A549 (cell line): ENCODE measurements at regions not wholly inside any gene's neighbourhood (a gene's known extent, or its start where the extent isn't known, plus 50 kb on each side); places are given as distances from the start of the nearest gene placed in this dataset.

Experiments
- ATAC-seq, 2 experiments: fragments of 200-7000 bp in 1 of 2; fragments of >200 bp in 1 of 2; cut with Nextera tagmentation in 1 of 2; cut with Tn5 transposase in 1 of 2; 3 replicates each; pipeline versions ENCODE4 v1.8.0 to v1.9.1; 2018 to 2020; ENCODE audit warnings: mild to moderate bottlenecking in 1 of 2, moderate library complexity in 1 of 2
- CTCF ChIA-PET: fragments of 300-600 bp; sonication (Branson Sonifier 250); formaldehyde crosslinking; extraction: SDS; loops from one replicate; lab custom pipeline; 2021; ENCODE audit warnings: antibody characterized with exemption, inconsistent platforms; lab: Yijun Ruan, JAX
- POLR2A ChIA-PET: fragments of 350-600 bp; formaldehyde crosslinking; extraction: SDS; loops from one replicate; lab custom pipeline; 2021; ENCODE audit warnings: antibody characterized with exemption, inconsistent platforms; lab: Yijun Ruan, JAX
- DNase-seq, 2 experiments: peaks; one replicate each; pipeline versions ENCODE4 v3.0.0 to v3.0.0-alpha.2; 2011 to 2016; ENCODE audit warnings: low read depth in 1 of 2, low spot score in 1 of 2
- FAIRE-seq: peaks from 2 replicates; lab custom pipeline; 2011; peaks lifted over from hg19 to GRCh38; lab: Jason Lieb, UNC
- H3K27ac ChIP-seq, 2 experiments: fragments of >200 bp; sonication (Bioruptor Twin); formaldehyde crosslinking; 3 replicates each; pipeline ENCODE4 v1.5.1; 2016 to 2017
- H3K4me1 ChIP-seq: fragments of >200 bp; sonication (Bioruptor Twin); formaldehyde crosslinking; 3 replicates; pipeline ENCODE4 v1.6.1; 2016
- H3K4me2 ChIP-seq: fragments of >200 bp; sonication (Bioruptor Twin); formaldehyde crosslinking; 3 replicates; pipeline ENCODE4 v1.6.1; 2016
- H3K4me3 ChIP-seq: fragments of >200 bp; sonication (Bioruptor Twin); formaldehyde crosslinking; 3 replicates; pipeline ENCODE4 v1.5.1; 2016
- H3K9me3 ChIP-seq: fragments of >200 bp; sonication (Bioruptor Twin); formaldehyde crosslinking; 3 replicates; pipeline ENCODE4 v1.6.1; 2016
- ATOH8 ChIP-seq: fragments of 250-450 bp; sonication (Bioruptor Pico); IDR thresholded peaks from 2 replicates; pipeline ENCODE4 v1.5.0; 2020; ENCODE audit warnings: low read depth, mild to moderate bottlenecking, moderate library complexity
- CHD2 ChIP-seq: fragments of 150-350 bp; IDR thresholded peaks from 2 replicates; pipeline ENCODE4 v1.6.1; 2014; ENCODE audit warnings: low read length; ENCODE audit not compliant: partially characterized antibody
- CHD4 ChIP-seq: fragments of 200-600 bp; sonication (generic); IDR thresholded peaks from 2 replicates; pipeline ENCODE4 v1.6.1; 2016; ENCODE audit warnings: antibody characterized with exemption, mild to moderate bottlenecking, borderline replicate concordance
- ELK1 ChIP-seq: fragments of 150-350 bp; IDR thresholded peaks from 2 replicates; pipeline ENCODE4 v1.6.1; 2014; ENCODE audit warnings: low read depth, mild to moderate bottlenecking, low read length
- EP300 ChIP-seq, 2 experiments: fragments of >200 bp; sonication (Bioruptor Twin); formaldehyde crosslinking; IDR thresholded peaks; 2 replicates in 1 of 2; 3 replicates in 1 of 2; pipeline ENCODE4 v1.6.1; 2016 to 2017
- GATA3 ChIP-seq: IDR thresholded peaks from 2 replicates; pipeline ENCODE4 v1.6.1; 2012; ENCODE audit warnings: borderline replicate concordance
- HOXA7 ChIP-seq: fragments of 250-450 bp; sonication (Bioruptor Pico); IDR thresholded peaks from 2 replicates; pipeline ENCODE4 v1.5.0; 2020; ENCODE audit warnings: mild to moderate bottlenecking, moderate library complexity
- KDM1A ChIP-seq: fragments of 200-600 bp; sonication (generic); IDR thresholded peaks from 2 replicates; pipeline ENCODE4 v1.6.1; 2016; ENCODE audit warnings: low read depth, mild to moderate bottlenecking
- MYC ChIP-seq: IDR thresholded peaks from 2 replicates; pipeline ENCODE4 v1.6.1; 2012; ENCODE audit warnings: mild to moderate bottlenecking, inconsistent platforms, low read length, improper control_type of control experiment, borderline replicate concordance
- NPAS2 ChIP-seq: fragments of 250-450 bp; sonication (Bioruptor Pico); IDR thresholded peaks from 2 replicates; pipeline ENCODE4 v1.8.0; 2022; ENCODE audit warnings: mild to moderate bottlenecking, moderate library complexity, borderline replicate concordance
- PHF8 ChIP-seq: fragments of 200-600 bp; sonication (generic); IDR thresholded peaks from 2 replicates; pipeline ENCODE4 v1.6.1; 2016; ENCODE audit warnings: low read depth, mild to moderate bottlenecking, antibody characterized with exemption, moderate library complexity, borderline replicate concordance
- RAD21 ChIP-seq, 2 experiments: fragments of >200 bp in 1 of 2; sonication (Bioruptor Twin) in 1 of 2; formaldehyde crosslinking in 1 of 2; IDR thresholded peaks in 1 of 2; conservative IDR thresholded peaks in 1 of 2; 2 replicates in 1 of 2; 3 replicates in 1 of 2; pipeline ENCODE4 v1.6.1; 2012 to 2018; ENCODE audit warnings: inconsistent platforms in 1 of 2
- REST ChIP-seq: fragments of 200-600 bp; sonication (generic); IDR thresholded peaks from 2 replicates; pipeline ENCODE4 v1.6.1; 2016; ENCODE audit warnings: antibody characterized with exemption, mild to moderate bottlenecking, moderate library complexity
- SREBF2 ChIP-seq: fragments of 450-650 bp; IDR thresholded peaks from 2 replicates; pipeline ENCODE4 v1.6.1; 2014; ENCODE audit warnings: mild to moderate bottlenecking, moderate library complexity
- TFCP2L1 ChIP-seq: fragments of 250-450 bp; sonication (Bioruptor Pico); IDR thresholded peaks from 2 replicates; pipeline ENCODE4 v1.5.0; 2021; ENCODE audit warnings: mild to moderate bottlenecking
- ZC3H11A ChIP-seq: fragments of 450-650 bp; IDR thresholded peaks from 2 replicates; pipeline ENCODE4 v1.6.1; 2014; ENCODE audit warnings: antibody characterized with exemption, mild to moderate bottlenecking
- whole genome bisulfite sequencing: methylation state at CpG from one replicate; pipeline ENCODE4 v1.1.6; 2017; ENCODE audit errors: missing lambda C conversion rate; 5-methylcytosine and 5-hydroxymethylcytosine counted together

DNA sequence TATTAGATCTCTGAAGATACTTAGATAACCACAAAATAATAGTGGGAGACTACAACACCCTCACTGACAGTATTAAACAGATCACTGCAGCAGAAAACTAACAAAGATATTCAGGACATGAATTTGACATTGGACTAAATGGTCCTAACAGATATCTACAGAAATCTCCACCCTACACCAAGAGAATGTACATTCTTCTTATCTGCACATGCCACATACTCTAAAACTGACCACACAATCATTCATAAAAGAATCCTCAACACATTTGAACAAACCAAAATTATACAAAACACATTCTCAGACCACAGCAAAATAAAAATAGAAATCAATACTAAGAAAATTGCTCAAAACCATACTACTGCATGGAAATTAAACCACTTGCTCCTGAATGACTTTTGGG lies 116.3 kb downstream of the DTWD1 start:
- ChIA-PET CTCF (no interaction called here), POLR2A (no interaction called here)
- ATAC-seq, result no peak
- no peak for TF ChIP-seq KDM1A
- no peak for TF ChIP-seq ZC3H11A
- TF ChIP-seq CHD4, result no peak
- TF ChIP-seq RAD21 (conservative IDR thresholded peaks at IDR 0.05 in 1 of 2, IDR thresholded peaks at IDR 0.05 in 1 of 2), result no peak
- no peak for FAIRE-seq
- no peak for DNase-seq
- Histone ChIP-seq H3K4me1 (no peaks in the 10 kb centered on the region), H3K27ac (no peak overlapping the region), H3K9me3 (no peaks in the 10 kb centered on the region), H3K4me2 (no peak overlapping the region), H3K4me3 (no peak overlapping the region)

- TF ChIP-seq EP300 (IDR thresholded peaks at IDR 0.05) (no peak), GATA3 (no peak), PHF8 (no peak), HOXA7 (CRISPR knock-in tag) (no peak), ATOH8 (no peak)
- no peak for FAIRE-seq
- POLR2A ChIA-PET, result no interaction called here
These were observed 120.9 kb downstream of the DTWD1 start for GRCh38 chr15:49741712-49742111.

DNA sequence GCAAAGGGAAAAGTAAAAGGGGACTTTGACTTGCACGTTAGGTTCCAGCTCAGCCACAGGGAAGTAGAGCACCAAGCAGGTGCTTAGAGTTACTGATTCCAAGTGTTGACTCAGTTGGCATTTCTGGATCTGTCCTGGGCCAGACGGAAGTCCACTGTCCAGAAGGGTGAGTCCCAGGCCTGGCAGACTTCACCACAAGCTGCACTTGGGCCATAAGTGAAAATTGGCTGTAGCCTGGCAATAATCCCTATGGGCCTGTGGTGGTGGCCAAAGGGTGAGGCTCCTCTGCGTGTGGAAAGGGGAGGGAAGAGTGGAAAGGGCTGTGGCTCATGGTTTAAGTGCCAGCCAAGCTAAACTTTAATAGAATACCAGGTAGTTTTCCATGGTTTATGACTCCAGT lies 121.5 kb downstream of the DTWD1 start:
- H3K9me3 ChIP-seq, result no peaks in the 10 kb centered on the region
- H3K4me1 ChIP-seq, result no peaks in the 10 kb centered on the region
- FAIRE-seq (no peak), ATAC-seq (no peak), DNase-seq (no peak)
- H3K27ac ChIP-seq, result no peak overlapping the region
- H3K4me3 ChIP-seq, result no peak overlapping the region
- H3K4me2 ChIP-seq, result no peak overlapping the region
- WGBS, result 17% methylated on average over 2 of the region's 3 CpGs
- POLR2A ChIA-PET, result no interaction called here
- TF ChIP-seq CHD2 (no peak), TFCP2L1 (CRISPR knock-in tag) (no peak), EP300 (IDR thresholded peaks at IDR 0.05) (no peak), SREBF2 (no peak), CHD4 (no peak), REST (no peak), KDM1A (no peak)
- TF ChIP-seq, all 56 proteins: peak for 0
- CTCF ChIA-PET, result no interaction called here

More at GRCh38 chr15:49741712-49742111, 120.9 kb downstream of the DTWD1 start:
- Histone ChIP-seq H3K4me1 (no peaks in the 10 kb centered on the region), H3K9me3 (no peaks in the 10 kb centered on the region), H3K4me2 (no peak overlapping the region), H3K27ac (no peak overlapping the region), H3K4me3 (no peak overlapping the region)
- DNase-seq (no peak), ATAC-seq (no peak)
- CTCF ChIA-PET, result no interaction called here

DNA sequence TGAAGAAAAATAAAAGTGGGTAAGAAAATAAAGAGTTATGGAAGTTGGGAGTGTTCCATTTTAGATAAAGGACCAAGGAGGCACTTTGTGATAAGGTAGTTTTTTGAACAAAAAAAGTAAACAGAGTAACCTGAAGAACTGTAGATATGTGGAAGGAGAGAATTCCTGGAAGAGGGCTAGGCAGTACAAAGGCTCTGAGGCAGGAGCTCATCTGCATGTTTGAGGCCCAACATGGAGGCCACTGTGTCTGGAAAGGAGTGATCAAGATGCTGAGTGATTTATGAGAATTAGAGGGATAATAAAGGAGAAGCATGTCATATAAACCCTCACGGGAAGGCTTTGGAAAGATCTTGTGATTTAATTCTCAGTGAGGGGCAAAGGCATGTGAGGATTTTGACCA lies 126.5 kb downstream of the DTWD1 start:
- CTCF ChIA-PET, result no interaction called here
- FAIRE-seq (no peak), DNase-seq (no peak), ATAC-seq (no peak)
- Histone ChIP-seq H3K4me3 (no peak overlapping the region), H3K4me1 (no peaks in the 10 kb centered on the region), H3K27ac (no peak overlapping the region), H3K9me3 (no peaks in the 10 kb centered on the region), H3K4me2 (no peak overlapping the region)
- 15% methylated on average over 1 of the region's 1 CpG for WGBS
- POLR2A ChIA-PET, result no interaction called here
- no peak for TF ChIP-seq MYC
- TF ChIP-seq NPAS2 (CRISPR knock-in tag), result no peak
- TF ChIP-seq ELK1, result no peak
